GM12878 (cell line): ENCODE measurements at regions not wholly inside any gene's neighbourhood (a gene's known extent, or its start where the extent isn't known, plus 50 kb on each side); places are given as distances from the start of the nearest gene placed in this dataset.

Experiments
- BRCA1 ChIP-seq: IDR thresholded peaks from 2 replicates; pipeline ENCODE4 v1.6.1; 2011; ENCODE audit warnings: low read depth, low read length, improper control_type of control experiment
- NRF1 ChIP-seq: conservative IDR thresholded peaks from 2 replicates; pipeline ENCODE4 v1.6.1; 2011; ENCODE audit warnings: mild to moderate bottlenecking, low read depth, low read length, improper control_type of control experiment
- RAD21 ChIP-seq: IDR thresholded peaks from 2 replicates; pipeline ENCODE4 v1.6.1; 2011; ENCODE audit warnings: mild to moderate bottlenecking, low read depth, low read length, moderate library complexity; ENCODE audit not compliant: insufficient read depth
- TF ChIP-seq, protein P1 (sequence below): fragments of 450-650 bp; IDR thresholded peaks from 2 replicates; pipeline ENCODE4 v1.6.1; 2017; ENCODE audit warnings: antibody characterized with exemption, mild to moderate bottlenecking, moderate library complexity
- TF ChIP-seq, protein P2 (sequence below): fragments of 450-650 bp; formaldehyde crosslinking; IDR thresholded peaks from 2 replicates; pipeline ENCODE4 v1.5.0; 2022; ENCODE audit warnings: mild to moderate bottlenecking, missing genetic modification characterization
- TF ChIP-seq, protein P3 (sequence below): IDR thresholded peaks from 2 replicates; pipeline ENCODE4 v1.6.1; 2012; ENCODE audit warnings: low read depth, low read length, improper control_type of control experiment

DNA sequence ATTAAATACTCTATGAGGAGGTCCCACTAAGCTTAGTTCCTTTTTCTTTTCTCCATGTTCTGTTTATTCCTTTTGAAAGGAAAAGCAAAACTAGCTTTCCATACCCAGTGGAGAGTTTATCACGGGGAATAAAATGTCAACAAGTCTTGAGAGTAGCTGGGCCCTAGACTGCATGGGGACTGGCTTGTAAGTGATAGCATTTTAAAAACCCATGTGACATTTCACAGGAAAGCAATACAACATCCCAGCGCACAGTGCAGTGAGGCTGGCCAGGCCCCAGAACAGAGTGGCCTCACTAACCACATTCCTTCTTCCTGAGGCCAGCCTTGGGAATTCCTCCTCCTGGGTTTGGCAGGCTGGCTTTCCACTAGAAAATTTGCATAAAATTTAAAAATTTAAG, 149.8 kb downstream of the DLEU7 start (continued):
- TF ChIP-seq, protein P1, sequence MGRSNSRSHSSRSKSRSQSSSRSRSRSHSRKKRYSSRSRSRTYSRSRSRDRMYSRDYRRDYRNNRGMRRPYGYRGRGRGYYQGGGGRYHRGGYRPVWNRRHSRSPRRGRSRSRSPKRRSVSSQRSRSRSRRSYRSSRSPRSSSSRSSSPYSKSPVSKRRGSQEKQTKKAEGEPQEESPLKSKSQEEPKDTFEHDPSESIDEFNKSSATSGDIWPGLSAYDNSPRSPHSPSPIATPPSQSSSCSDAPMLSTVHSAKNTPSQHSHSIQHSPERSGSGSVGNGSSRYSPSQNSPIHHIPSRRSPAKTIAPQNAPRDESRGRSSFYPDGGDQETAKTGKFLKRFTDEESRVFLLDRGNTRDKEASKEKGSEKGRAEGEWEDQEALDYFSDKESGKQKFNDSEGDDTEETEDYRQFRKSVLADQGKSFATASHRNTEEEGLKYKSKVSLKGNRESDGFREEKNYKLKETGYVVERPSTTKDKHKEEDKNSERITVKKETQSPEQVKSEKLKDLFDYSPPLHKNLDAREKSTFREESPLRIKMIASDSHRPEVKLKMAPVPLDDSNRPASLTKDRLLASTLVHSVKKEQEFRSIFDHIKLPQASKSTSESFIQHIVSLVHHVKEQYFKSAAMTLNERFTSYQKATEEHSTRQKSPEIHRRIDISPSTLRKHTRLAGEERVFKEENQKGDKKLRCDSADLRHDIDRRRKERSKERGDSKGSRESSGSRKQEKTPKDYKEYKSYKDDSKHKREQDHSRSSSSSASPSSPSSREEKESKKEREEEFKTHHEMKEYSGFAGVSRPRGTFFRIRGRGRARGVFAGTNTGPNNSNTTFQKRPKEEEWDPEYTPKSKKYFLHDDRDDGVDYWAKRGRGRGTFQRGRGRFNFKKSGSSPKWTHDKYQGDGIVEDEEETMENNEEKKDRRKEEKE, result no peak
- TF ChIP-seq BRCA1, result no peak
- no peak for TF ChIP-seq NRF1
- TF ChIP-seq, protein P2, sequence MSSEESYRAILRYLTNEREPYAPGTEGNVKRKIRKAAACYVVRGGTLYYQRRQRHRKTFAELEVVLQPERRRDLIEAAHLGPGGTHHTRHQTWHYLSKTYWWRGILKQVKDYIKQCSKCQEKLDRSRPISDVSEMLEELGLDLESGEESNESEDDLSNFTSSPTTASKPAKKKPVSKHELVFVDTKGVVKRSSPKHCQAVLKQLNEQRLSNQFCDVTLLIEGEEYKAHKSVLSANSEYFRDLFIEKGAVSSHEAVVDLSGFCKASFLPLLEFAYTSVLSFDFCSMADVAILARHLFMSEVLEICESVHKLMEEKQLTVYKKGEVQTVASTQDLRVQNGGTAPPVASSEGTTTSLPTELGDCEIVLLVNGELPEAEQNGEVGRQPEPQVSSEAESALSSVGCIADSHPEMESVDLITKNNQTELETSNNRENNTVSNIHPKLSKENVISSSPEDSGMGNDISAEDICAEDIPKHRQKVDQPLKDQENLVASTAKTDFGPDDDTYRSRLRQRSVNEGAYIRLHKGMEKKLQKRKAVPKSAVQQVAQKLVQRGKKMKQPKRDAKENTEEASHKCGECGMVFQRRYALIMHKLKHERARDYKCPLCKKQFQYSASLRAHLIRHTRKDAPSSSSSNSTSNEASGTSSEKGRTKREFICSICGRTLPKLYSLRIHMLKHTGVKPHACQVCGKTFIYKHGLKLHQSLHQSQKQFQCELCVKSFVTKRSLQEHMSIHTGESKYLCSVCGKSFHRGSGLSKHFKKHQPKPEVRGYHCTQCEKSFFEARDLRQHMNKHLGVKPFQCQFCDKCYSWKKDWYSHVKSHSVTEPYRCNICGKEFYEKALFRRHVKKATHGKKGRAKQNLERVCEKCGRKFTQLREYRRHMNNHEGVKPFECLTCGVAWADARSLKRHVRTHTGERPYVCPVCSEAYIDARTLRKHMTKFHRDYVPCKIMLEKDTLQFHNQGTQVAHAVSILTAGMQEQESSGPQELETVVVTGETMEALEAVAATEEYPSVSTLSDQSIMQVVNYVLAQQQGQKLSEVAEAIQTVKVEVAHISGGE (CRISPR knock-in tag), result no peak
- no peak for TF ChIP-seq RAD21
- TF ChIP-seq, protein P3, sequence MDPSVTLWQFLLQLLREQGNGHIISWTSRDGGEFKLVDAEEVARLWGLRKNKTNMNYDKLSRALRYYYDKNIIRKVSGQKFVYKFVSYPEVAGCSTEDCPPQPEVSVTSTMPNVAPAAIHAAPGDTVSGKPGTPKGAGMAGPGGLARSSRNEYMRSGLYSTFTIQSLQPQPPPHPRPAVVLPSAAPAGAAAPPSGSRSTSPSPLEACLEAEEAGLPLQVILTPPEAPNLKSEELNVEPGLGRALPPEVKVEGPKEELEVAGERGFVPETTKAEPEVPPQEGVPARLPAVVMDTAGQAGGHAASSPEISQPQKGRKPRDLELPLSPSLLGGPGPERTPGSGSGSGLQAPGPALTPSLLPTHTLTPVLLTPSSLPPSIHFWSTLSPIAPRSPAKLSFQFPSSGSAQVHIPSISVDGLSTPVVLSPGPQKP, result no peak
- TF ChIP-seq, all 136 proteins: peak for 0
